Spleen (tissue), 11 donors: ENCODE measurements at regions not wholly inside any gene's neighbourhood (a gene's known extent, or its start where the extent isn't known, plus 50 kb on each side); places are given as distances from the start of the nearest gene placed in this dataset.

Experiments
- DNase-seq: peaks from one replicate; pipeline ENCODE4 v3.0.0-alpha.2; 2020
- H3K27ac ChIP-seq, 8 donors: fragments of 200-600 bp; sonication (generic) in 7 of 8; 1 replicate in 4 of 8; 2 replicates in 4 of 8; pipeline versions ENCODE4 v1.5.0 to v1.8.0; 2016 to 2021; ENCODE audit warnings: inconsistent platforms in 4 of 8, mild to moderate bottlenecking in 4 of 8, moderate library complexity in 1 of 8
- H3K27me3 ChIP-seq, 7 donors: fragments of 200-600 bp; sonication (generic) in 6 of 7; replicated peaks in 1 of 7; 1 replicate in 4 of 7; 2 replicates in 3 of 7; pipeline versions ENCODE4 v1.5.0 to v1.8.0; 2016 to 2021; ENCODE audit warnings: inconsistent platforms in 3 of 7, mild to moderate bottlenecking in 1 of 7
- H3K36me3 ChIP-seq, 6 donors: fragments of 200-600 bp; sonication (generic) in 5 of 6; 1 replicate in 4 of 6; 2 replicates in 2 of 6; pipeline versions ENCODE4 v1.5.0 to v1.8.0; 2016 to 2021; ENCODE audit warnings: inconsistent platforms in 2 of 6
- H3K4me1 ChIP-seq, 6 donors: fragments of 200-600 bp; sonication (generic) in 5 of 6; 1 replicate in 3 of 6; 2 replicates in 3 of 6; pipeline versions ENCODE4 v1.5.0 to v1.8.0; 2016 to 2021; ENCODE audit warnings: inconsistent platforms in 3 of 6
- H3K4me3 ChIP-seq, 8 donors: fragments of 200-600 bp; sonication (generic) in 7 of 8; 1 replicate in 4 of 8; 2 replicates in 4 of 8; pipeline versions ENCODE4 v1.5.0 to v1.8.0; 2016 to 2021; ENCODE audit warnings: inconsistent platforms in 4 of 8, mild to moderate bottlenecking in 4 of 8, moderate library complexity in 2 of 8
- H3K9me3 ChIP-seq, 8 donors: fragments of 200-600 bp; sonication (generic) in 7 of 8; 1 replicate in 4 of 8; 2 replicates in 4 of 8; pipeline versions ENCODE4 v1.5.0 to v1.8.0; 2016 to 2021; ENCODE audit warnings: inconsistent platforms in 4 of 8
- CTCF ChIP-seq, 11 experiments: fragments of 200-600 bp in 7 of 11; fragments of 450-650 bp in 4 of 11; sonication (generic) in 4 of 11; IDR thresholded peaks in 8 of 11; conservative IDR thresholded peaks in 3 of 11; 1 replicate in 7 of 11; 2 replicates in 4 of 11; pipeline versions ENCODE4 v1.4.0 to v1.8.0; 2016 to 2021; ENCODE audit warnings: antibody characterized with exemption in 11 of 11, inconsistent platforms in 4 of 11, mild to moderate bottlenecking in 1 of 11
- POLR2A ChIP-seq, 3 donors: fragments of 450-650 bp; IDR thresholded peaks; one replicate each; pipeline ENCODE4 v1.5.1; 2017; ENCODE audit warnings: antibody characterized with exemption in 3 of 3, mild to moderate bottlenecking in 1 of 3
- POLR2AphosphoS5 ChIP-seq, 3 donors: sonication (generic); formaldehyde crosslinking; IDR thresholded peaks; one replicate each; pipeline ENCODE4 v1.5.1; 2017; ENCODE audit warnings: antibody characterized with exemption in 3 of 3
- WGBS, 5 donors: extraction: QIAGEN DNeasy Blood & Tissue Kit in 3 of 5; methylation state at CpG; one replicate each; pipeline versions ENCODE4 v1.1.5 to v1.1.7; 2013 to 2018; 5-methylcytosine and 5-hydroxymethylcytosine counted together
- intact Hi-C: fragments of 100-400 bp; cut with DNase I; formaldehyde crosslinking; loops from one replicate; pipeline ENCODE4 v1.15.0; 2023; ENCODE audit warnings: low total_unique reads
- donor health status: healthy with polysubstance abuse.
- donor health status: DM: no; HTN: no; CAD: no; lungs with moderate emphysema.
- donor health status: DM: no; HTN: no; CAD: no.
- donor health status: Bipolar disorder and iron deficiency.
- donor health status: healthy.
- donor health status: DM: no; HTN: no; CAD: no.
- donor health status: DM: yes; HTN: yes; CAD: no.

GRCh38 chr7:79531905-79532664 is 78.6 kb upstream of the MAGI2 start:
- Histone ChIP-seq H3K9me3 (no peaks in the 10 kb centered on the region), H3K36me3 (no peaks in the 10 kb centered on the region), H3K4me1 (no peaks in the 10 kb centered on the region), H3K4me3 (no peak overlapping the region), H3K27ac (no peak overlapping the region), H3K27me3 (no peaks in the 10 kb centered on the region)
- intact Hi-C loops: no loop called here
- TF ChIP-seq POLR2A (IDR thresholded peaks at IDR 0.05) (no peak), CTCF (IDR thresholded peaks at IDR 0.05 in 8 of 11, conservative IDR thresholded peaks at IDR 0.05 in 3 of 11) (no peak), POLR2AphosphoS5 (IDR thresholded peaks at IDR 0.05) (no peak)
- 79 to 88% (median 85%) methylated on average over 4 of the region's 4 CpGs for WGBS, 5 donors
- no peak for DNase-seq

DNA sequence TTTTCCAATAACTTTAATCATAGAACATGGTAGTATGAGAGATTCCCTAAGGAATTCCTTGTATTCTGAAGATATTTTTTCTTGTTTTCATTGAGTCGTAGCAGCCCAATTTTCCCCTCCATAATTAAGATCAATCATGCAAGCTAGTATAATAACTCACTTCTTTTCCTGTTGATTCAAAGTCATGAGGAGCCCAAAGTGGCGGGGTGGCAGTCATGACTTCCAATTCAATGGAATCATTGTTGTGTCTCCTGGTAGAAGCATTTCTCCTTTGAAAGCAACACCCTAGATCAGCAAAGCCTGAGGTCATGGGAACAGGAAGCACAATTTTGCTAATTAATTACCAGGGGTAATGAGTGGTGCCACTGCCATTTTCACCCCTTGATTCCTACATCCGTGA is 77.6 kb upstream of the MAGI2 start:
- Histone ChIP-seq H3K27ac (no peak overlapping the region), H3K27me3 (no peaks in the 10 kb centered on the region), H3K4me1 (no peaks in the 10 kb centered on the region), H3K36me3 (no peaks in the 10 kb centered on the region), H3K9me3 (no peaks in the 10 kb centered on the region), H3K4me3 (no peak overlapping the region)
- intact Hi-C loops: no loop called here
- DNase-seq: no peak
- TF ChIP-seq POLR2AphosphoS5 (IDR thresholded peaks at IDR 0.05) (no peak), POLR2A (IDR thresholded peaks at IDR 0.05) (no peak), CTCF (IDR thresholded peaks at IDR 0.05 in 8 of 11, conservative IDR thresholded peaks at IDR 0.05 in 3 of 11) (no peak)
- 79 to 95% (median 86%) methylated on average over 3 of the region's 3 CpGs for WGBS, 5 donors

GRCh38 chr7:79529881-79530235 is 76.4 kb upstream of the MAGI2 start:
- intact Hi-C loops: no loop called here
- H3K27me3 ChIP-seq: no peaks in the 10 kb centered on the region

More at GRCh38 chr7:79529881-79530235, 76.4 kb upstream of the MAGI2 start:
- WGBS, 5 donors: 82 to 93% (median 89%) methylated on average over 2 of the region's 2 CpGs
- Histone ChIP-seq H3K27ac (no peak overlapping the region), H3K9me3 (no peaks in the 10 kb centered on the region), H3K4me3 (no peak overlapping the region), H3K4me1 (no peaks in the 10 kb centered on the region), H3K36me3 (no peaks in the 10 kb centered on the region)
- TF ChIP-seq POLR2AphosphoS5 (IDR thresholded peaks at IDR 0.05) (no peak), POLR2A (IDR thresholded peaks at IDR 0.05) (no peak), CTCF (IDR thresholded peaks at IDR 0.05 in 8 of 11, conservative IDR thresholded peaks at IDR 0.05 in 3 of 11) (no peak)
- no peak for DNase-seq
